GM19468 (cell line): ENCODE measurements at regions not wholly inside any gene's neighbourhood (a gene's known extent, or its start where the extent isn't known, plus 50 kb on each side); places are given as distances from the start of the nearest gene placed in this dataset.

Source experiments
- ATAC-seq: cut with Tn5 transposase; IDR thresholded peaks from one replicate; pipeline ENCODE4 v1.9.1; 2021; ENCODE audit warnings: mild to moderate bottlenecking, moderate library complexity, moderate number of reproducible peaks; ENCODE audit not compliant: unreplicated experiment; ENCODE audit errors: extremely low read depth

GRCh38 chr4:59063015-59063720, 1953.0 kb upstream of the IGFBP7 start:
- no peak for ATAC-seq

GRCh38 chr4:59068722-59069418, 1958.7 kb upstream of the IGFBP7 start:
- no peak for ATAC-seq

- ATAC-seq = no peak
These were observed 1976.2 kb upstream of the IGFBP7 start for GRCh38 chr4:59086410-59086809.

GRCh38 chr4:59091146-59092142, 1981.3 kb upstream of the IGFBP7 start:
- no peak for ATAC-seq

- no peak for ATAC-seq
These were observed 1984.3 kb upstream of the IGFBP7 start for GRCh38 chr4:59094505-59094904.

GRCh38 chr4:59102311-59102710, 1992.1 kb upstream of the IGFBP7 start:
- no peak for ATAC-seq

- no peak for ATAC-seq
These were observed 2010.2 kb upstream of the IGFBP7 start for GRCh38 chr4:59120287-59120814.

GRCh38 chr4:59122626-59123025, 2012.4 kb upstream of the IGFBP7 start:
- no peak for ATAC-seq

- ATAC-seq = no peak
These were observed 2016.0 kb upstream of the IGFBP7 start for GRCh38 chr4:59126159-59126558.

GRCh38 chr4:59127006-59127405, 2016.8 kb upstream of the IGFBP7 start:
- no peak for ATAC-seq

GRCh38 chr4:59127743-59128142, 2017.6 kb upstream of the IGFBP7 start:
- ATAC-seq = no peak

- ATAC-seq = no peak
These were observed 2025.2 kb upstream of the IGFBP7 start for GRCh38 chr4:59135248-59135985.

- no peak for ATAC-seq
These were observed 2038.9 kb upstream of the ADGRL3 start for GRCh38 chr4:59161249-59161648.

GRCh38 chr4:59175617-59176016, 2024.5 kb upstream of the ADGRL3 start:
- ATAC-seq = no peak

GRCh38 chr4:59179372-59179771, 2020.8 kb upstream of the ADGRL3 start:
- no peak for ATAC-seq

GRCh38 chr4:59180161-59180560, 2020.0 kb upstream of the ADGRL3 start:
- no peak for ATAC-seq

GRCh38 chr4:59180969-59181368, 2019.2 kb upstream of the ADGRL3 start:
- ATAC-seq = no peak

GRCh38 chr4:59195839-59196238, 2004.3 kb upstream of the ADGRL3 start:
- no peak for ATAC-seq

GRCh38 chr4:59200992-59201391, 1999.1 kb upstream of the ADGRL3 start:
- no peak for ATAC-seq
